GM18909 (cell line): ENCODE measurements at regions not wholly inside any gene's neighbourhood (a gene's known extent, or its start where the extent isn't known, plus 50 kb on each side); places are given as distances from the start of the nearest gene placed in this dataset.
"Not testable (repeated sequence)": the region's sequence is repeated elsewhere in the genome, so short reads cannot be mapped to it uniquely, and the experiment has no call there.

Experiments
- ATAC-seq: cut with Tn5 transposase; IDR thresholded peaks from one replicate; pipeline ENCODE4 v1.9.1; 2021; ENCODE audit warnings: mild to moderate bottlenecking; ENCODE audit not compliant: unreplicated experiment, poor library complexity

DNA sequence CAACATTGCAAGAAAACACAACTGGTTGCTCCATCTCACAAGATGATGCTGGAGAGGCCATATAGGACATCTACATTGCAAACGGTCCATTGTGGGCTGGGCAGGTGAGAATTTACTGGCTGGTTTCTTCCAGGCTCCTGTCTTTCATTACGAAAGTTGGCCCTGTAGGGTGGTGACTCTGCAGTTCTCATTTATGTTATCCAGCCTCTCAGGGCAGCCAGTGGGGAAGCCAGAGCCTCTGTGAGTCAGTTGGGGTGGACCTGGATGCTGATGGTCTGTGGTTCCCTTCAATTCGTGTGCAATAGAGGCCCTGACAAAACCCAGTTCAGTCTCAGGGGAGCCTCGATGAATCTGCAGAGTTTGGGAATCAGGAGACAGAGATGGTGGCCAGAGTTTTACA, 341.0 kb upstream of the CCL2 start:
- no peak for ATAC-seq

GRCh38 chr17:33922971-33923370, 332.1 kb upstream of the CCL2 start:
- no peak for ATAC-seq

GRCh38 chr17:33924104-33924503, 331.0 kb upstream of the CCL2 start:
- no peak for ATAC-seq

GRCh38 chr17:33925649-33926048, 329.4 kb upstream of the CCL2 start:
- ATAC-seq: no peak

DNA sequence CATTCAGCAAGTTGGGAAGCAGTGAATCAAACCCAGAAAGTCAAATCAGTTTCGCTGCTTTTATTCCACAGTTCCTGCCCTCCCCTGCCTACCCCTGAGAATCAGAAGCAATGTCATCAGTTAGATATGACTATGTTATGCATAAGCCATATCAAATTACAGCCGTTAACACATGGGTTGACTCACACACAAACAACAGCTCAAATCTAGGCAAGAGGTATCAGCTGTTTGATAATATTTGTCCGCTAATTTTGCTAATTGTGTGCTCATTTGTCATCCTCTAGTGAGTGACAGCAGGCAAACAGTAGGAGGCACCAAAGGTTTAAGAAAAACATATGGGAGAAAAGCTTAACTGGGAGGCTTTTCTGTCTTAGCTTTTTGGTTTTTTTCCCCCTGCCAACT, 327.4 kb upstream of the CCL2 start:
- ATAC-seq: no peak

- ATAC-seq: no peak
Observed at GRCh38 chr17:33929181-33929724, 325.8 kb upstream of the CCL2 start.

DNA sequence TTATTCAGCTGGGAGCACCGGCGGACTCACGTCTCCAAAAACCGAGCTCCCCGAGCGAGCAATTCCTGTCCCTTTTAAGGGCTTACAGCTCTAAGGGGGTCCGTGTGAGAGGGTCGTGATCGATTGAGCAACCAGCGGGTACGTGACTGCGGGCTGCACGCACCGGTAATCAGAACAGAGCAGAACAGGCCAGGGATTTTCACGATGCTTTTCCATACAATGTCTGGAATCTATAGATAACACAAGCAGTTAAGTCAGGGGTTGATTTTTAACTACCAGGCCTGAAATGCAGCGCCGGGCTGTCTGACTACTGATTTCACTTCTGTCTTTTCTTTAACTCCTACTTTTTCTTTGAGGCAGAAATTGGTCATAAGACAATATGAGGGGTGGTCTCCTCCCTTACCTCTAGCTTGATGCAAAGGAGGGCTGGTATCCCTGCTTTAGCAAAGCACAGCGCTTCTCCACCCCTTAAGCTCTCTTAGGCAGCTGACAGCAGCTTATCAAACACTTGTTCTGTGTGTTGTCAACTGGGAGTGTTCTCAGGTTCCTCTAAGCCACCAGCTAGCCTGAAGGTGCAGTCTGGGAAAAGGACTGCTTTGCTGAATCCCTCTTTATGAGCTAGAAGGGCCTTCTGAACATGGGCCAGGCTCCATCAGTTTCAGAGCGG, 323.8 kb upstream of the CCL2 start:
- ATAC-seq: not testable (repeated sequence)

- no peak for ATAC-seq
Observed at GRCh38 chr17:33932996-33933395, 322.1 kb upstream of the CCL2 start.

DNA sequence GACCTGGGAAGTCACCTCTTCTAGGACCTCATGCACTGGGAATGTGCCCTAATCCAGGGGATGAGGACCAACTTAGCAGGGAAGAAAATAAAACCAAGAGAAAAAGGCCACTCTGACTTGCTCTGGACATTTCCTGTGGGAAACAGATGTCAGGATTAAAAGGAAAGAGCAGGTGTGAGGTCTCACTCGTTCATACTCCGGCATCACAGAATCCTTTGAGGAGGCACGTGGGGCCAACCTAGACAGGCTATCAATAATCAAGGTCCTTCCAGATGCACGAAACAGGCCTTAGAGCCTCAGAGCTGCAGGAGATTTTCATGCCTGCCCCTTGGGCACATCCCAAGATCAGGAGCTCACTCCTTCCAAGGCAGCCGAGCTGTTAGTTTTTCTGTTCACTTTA, 321.5 kb upstream of the CCL2 start:
- ATAC-seq: no peak

DNA sequence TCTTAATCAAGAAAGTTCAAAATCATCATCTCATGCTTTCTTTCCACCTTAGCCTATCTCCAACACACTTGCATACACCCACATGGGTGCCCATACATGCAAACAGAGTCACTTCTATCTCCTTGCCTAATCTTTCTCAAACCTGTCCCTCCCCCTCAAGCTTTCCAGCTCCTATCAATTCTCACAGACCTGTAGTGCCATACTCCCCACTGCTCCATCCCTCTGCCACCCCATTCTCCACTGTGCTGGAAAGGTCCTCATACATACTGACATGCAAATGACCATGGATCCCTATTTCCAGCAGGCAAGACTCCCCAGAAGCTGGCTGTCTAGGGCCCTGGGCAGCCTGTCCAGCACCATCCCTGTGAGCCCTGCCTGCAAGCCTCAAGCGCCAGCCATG, 320.4 kb upstream of the CCL2 start:
- no peak for ATAC-seq

- no peak for ATAC-seq
Observed at GRCh38 chr17:33935822-33936221, 319.3 kb upstream of the CCL2 start.

DNA sequence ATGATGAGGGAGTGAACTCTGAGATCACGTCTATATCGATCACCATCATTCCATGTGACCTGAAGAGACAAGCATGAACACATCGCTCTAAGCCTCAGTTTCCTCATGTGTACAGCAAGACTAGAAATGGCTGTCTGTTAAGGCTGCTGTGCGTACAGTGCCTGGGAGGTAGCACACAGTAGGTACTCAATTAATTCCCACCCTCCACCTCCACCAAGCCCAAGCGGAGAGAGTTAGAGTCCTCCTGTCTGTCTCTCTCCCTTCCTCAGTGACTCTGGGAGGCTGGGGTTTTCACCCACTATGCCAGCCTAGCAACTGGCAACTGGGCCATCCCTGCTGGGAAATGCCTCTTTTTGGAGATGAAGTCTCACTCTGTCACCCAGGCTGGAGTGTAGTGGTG, 318.3 kb upstream of the CCL2 start:
- no peak for ATAC-seq

GRCh38 chr17:33939959-33940358, 315.1 kb upstream of the CCL2 start:
- ATAC-seq: no peak

- ATAC-seq: no peak
Observed at GRCh38 chr17:33940769-33941370, 314.2 kb upstream of the CCL2 start.

GRCh38 chr17:33941744-33942143, 313.3 kb upstream of the CCL2 start:
- ATAC-seq: no peak

GRCh38 chr17:33942414-33942813, 312.7 kb upstream of the CCL2 start:
- ATAC-seq: no peak

- ATAC-seq: no peak
Observed at GRCh38 chr17:33944412-33944811, 310.7 kb upstream of the CCL2 start.

DNA sequence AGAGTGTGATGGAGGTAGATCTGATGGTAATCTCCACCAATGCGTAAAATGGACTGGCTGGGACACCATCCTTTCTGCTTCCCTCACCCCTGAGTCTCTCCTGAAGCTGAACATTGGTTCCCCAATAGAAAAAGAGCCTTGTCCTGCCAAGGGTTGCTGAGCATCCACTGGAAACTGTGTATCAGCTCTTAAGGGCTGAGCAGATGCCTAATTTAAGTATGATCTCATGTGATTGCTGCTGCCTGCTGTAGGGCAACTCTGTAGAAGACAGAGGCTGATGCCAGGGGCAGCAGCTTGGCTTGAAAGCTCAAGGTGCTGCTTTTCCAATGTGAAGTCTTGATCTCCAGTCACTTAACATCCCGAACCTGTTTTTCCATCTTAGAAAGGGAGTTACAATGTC, 310.3 kb upstream of the CCL2 start:
- no peak for ATAC-seq

DNA sequence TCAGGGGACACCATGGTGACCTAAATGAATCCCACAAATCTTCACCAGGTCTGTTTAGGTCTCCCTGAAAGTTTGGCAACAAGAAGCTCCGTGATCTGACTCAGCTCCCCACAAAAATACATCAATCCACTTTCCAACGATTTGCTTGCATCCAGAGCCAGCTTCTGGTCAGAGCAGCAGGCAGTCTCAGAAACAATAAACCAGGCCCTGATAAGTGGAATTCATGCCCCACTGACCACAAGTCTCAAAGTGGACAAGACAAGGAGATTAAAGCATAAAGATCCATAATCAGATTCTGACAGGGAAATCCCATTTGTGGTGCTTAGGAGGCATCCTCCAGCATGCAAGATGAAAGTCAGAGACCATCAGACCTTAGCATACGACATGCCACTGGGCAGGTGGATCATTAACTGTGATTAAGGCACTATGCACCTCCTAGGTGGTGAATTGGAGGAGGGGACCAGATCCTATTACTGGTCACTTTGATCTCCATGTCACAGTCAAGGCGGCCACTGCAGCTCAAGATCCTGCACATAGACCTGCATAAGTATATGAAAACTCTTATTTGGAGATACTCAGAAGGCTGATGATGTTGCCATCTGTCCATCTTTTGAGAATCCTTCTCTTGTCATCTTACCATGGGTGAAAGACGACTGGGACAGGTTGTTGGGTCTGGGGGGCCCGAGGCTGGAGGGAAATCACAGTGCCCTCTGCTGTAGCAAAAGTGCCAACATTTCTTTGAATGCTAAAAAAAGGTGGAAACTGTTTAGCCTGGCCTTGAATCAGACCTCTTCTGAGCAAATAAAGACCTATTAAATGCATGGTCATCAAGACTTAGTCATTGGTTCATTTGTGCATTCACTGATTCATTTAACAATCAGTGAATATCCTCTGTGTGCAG, 309.2 kb upstream of the CCL2 start:
- no peak for ATAC-seq

GRCh38 chr17:33947762-33948161, 307.3 kb upstream of the CCL2 start:
- no peak for ATAC-seq

DNA sequence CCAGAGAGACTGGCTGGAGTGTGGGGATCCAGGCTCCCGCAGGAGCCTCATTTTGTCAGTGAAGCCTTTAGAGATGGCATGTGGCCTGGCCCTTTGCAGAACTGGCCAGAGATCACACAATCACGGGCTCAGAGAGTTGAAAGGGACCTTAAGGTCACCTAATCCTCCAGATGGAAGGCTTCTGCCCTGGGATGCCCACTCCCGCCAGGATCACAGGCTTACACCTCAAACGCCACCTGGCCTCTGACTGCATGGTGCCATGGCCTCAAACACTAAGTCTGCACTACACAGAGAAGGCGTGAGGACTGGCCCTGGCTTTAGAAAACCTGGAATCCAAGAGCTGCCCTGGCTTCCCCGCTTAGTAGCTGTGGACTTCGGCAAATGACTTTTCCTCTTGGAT, 306.8 kb upstream of the CCL2 start:
- no peak for ATAC-seq
